Hypothalamus (tissue), 51 donors: ENCODE measurements at regions not wholly inside any gene's neighbourhood (a gene's known extent, or its start where the extent isn't known, plus 50 kb on each side); places are given as distances from the start of the nearest gene placed in this dataset.
"Not testable (repeated sequence)": the region's sequence is repeated elsewhere in the genome, so short reads cannot be mapped to it uniquely, and the experiment has no call there.

Experiments used
- DNase-seq, 51 donors: peaks; one replicate each; lab custom pipeline; 2025; lab: John Stamatoyannopoulos, UW

- no peak for DNase-seq
These were observed 513.4 kb upstream of the NETO1 start for GRCh38 chr18:73381016-73381698.

- no peak for DNase-seq
These were observed 498.9 kb upstream of the NETO1 start for GRCh38 chr18:73366713-73367112.

GRCh38 chr18:73365018-73365417 is 497.2 kb upstream of the NETO1 start:
- DNase-seq = no peak

GRCh38 chr18:73355121-73355520 is 487.3 kb upstream of the NETO1 start:
- no peak for DNase-seq

- no peak for DNase-seq
These were observed 484.8 kb upstream of the NETO1 start for GRCh38 chr18:73352546-73352945.

GRCh38 chr18:73340135-73340977 is 472.6 kb upstream of the NETO1 start:
- DNase-seq = no peak

GRCh38 chr18:73331212-73331772 is 463.5 kb upstream of the NETO1 start:
- no peak for DNase-seq

GRCh38 chr18:73330106-73330505 is 462.3 kb upstream of the NETO1 start:
- not testable (repeated sequence) for DNase-seq

GRCh38 chr18:73324187-73324831 is 456.5 kb upstream of the NETO1 start:
- DNase-seq = not testable (repeated sequence)

GRCh38 chr18:73318739-73319479 is 451.1 kb upstream of the NETO1 start:
- DNase-seq = no peak

GRCh38 chr18:73316513-73316912 is 448.7 kb upstream of the NETO1 start:
- DNase-seq = no peak

GRCh38 chr18:73315381-73315780 is 447.6 kb upstream of the NETO1 start:
- no peak for DNase-seq

- DNase-seq = no peak
These were observed 445.7 kb upstream of the NETO1 start for GRCh38 chr18:73313476-73313875.

- DNase-seq = no peak
These were observed 428.9 kb upstream of the NETO1 start for GRCh38 chr18:73296686-73297085.

- DNase-seq = no peak
These were observed 424.4 kb upstream of the NETO1 start for GRCh38 chr18:73292156-73292555.

- no peak for DNase-seq
These were observed 421.0 kb upstream of the NETO1 start for GRCh38 chr18:73288813-73289212.

GRCh38 chr18:73286584-73286983 is 418.8 kb upstream of the NETO1 start:
- no peak for DNase-seq

GRCh38 chr18:73283788-73284187 is 416.0 kb upstream of the NETO1 start:
- no peak for DNase-seq

- no peak for DNase-seq
These were observed 415.2 kb upstream of the NETO1 start for GRCh38 chr18:73283032-73283431.

GRCh38 chr18:73279498-73279897 is 411.7 kb upstream of the NETO1 start:
- no peak for DNase-seq
